GM18873 (cell line): ENCODE measurements at regions not wholly inside any gene's neighbourhood (a gene's known extent, or its start where the extent isn't known, plus 50 kb on each side); places are given as distances from the start of the nearest gene placed in this dataset.

ENCODE experiments used
- ATAC-seq: cut with Tn5 transposase; IDR thresholded peaks from one replicate; pipeline ENCODE4 v1.9.1; 2021; ENCODE audit warnings: mild to moderate bottlenecking, moderate library complexity, moderate number of reproducible peaks; ENCODE audit not compliant: unreplicated experiment, low FRiP score

GRCh38 chr4:156710365-156711192 is 261.0 kb downstream of the PDGFC start:
- ATAC-seq: no peak

DNA sequence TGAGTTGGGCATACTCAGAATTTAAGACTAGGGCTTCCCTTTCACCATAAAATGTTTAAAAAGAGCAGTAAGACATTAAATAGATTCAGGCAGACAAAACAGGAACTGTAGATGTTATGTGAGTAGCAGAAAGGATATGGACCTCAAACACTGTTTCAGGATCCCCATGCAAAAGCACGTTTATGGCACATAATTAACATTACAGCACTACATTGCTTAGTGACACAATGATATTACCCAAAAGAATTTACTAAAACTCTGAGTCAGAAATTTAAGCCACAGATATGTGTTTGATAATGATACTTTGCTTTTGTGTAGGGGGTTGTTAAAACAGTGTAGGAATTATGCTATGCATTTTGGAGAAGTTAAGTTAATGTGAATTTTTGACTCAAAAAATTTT is 266.3 kb downstream of the PDGFC start:
- no peak for ATAC-seq

- no peak for ATAC-seq
Measured at GRCh38 chr4:156695163-156695562, 276.4 kb downstream of the PDGFC start.

DNA sequence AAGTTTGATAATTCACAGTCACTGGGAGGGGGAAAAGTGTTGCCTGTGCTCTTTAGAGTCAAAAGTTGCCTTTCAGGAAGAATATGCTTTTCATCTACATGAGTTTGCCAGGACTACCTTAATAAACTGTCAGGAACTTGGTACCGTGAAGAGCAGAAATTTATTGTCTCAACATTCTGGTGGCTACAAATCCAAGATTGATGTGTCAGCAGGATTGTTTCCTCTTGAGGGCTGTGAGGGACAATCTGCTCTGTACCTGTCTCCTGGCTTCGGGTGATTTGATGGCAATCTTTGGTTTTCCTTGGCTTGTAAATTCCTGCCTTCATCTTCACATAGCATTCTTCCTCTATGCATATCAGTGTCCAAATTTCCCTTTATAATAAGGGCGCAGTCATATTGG is 277.2 kb downstream of the PDGFC start:
- ATAC-seq: no peak

DNA sequence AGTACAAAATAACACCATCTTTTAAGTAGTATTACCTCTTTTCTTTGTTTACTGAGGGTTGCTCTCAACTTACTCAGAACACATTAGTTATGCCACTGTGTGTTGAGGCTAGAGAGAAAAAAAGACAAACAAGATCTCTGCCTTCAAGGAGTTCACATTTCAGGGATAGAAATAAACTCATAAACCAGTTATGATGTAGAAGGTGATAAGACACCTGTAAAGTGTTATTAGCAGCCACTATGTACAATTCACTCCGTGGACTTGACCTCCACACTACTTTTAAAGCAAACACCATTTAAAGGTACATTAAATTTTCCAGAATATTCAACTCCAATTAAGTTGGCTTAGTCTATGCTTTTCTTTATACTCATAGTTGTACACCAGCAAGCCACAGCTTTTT is 278.0 kb downstream of the PDGFC start:
- ATAC-seq: no peak

GRCh38 chr4:156692016-156692415 is 279.6 kb downstream of the PDGFC start:
- ATAC-seq: no peak

DNA sequence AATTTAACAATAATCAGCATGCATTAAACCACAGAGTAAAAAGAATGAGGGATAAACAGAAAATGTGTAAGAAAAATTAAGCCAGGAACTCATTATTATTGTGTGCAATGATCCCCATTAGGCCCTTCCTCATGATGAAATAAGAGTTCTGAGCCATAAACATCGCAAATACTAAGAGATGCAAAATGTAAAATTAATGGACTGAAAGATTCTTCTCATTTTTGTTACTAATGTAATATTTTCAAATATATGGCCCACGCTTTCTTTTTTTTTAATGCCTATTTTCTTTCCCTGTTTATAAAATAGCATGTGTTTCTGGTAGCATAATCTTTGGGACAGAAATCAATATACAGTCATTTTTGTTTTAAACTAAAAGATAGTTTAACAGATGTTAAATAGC is 281.0 kb downstream of the PDGFC start:
- ATAC-seq: no peak

DNA sequence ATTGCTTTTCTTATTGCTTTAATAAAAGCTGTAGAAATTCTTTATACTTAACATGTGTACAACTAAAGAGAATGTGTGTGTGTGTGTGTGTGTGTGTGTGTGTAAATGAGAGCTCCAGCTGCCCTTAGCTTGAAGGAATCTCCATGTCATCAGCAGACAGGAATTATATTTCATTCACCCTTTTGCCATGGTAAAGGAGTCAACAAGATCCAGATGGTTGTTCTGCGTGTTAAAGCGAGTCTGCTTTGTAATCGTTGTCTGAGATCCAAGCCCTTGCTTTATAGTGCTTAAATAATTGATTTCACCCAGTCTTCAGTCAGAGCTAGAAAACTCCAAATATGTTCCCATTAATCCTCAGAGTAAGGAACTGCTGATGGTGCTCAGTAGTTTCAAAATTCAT is 285.5 kb downstream of the PDGFC start:
- no peak for ATAC-seq

DNA sequence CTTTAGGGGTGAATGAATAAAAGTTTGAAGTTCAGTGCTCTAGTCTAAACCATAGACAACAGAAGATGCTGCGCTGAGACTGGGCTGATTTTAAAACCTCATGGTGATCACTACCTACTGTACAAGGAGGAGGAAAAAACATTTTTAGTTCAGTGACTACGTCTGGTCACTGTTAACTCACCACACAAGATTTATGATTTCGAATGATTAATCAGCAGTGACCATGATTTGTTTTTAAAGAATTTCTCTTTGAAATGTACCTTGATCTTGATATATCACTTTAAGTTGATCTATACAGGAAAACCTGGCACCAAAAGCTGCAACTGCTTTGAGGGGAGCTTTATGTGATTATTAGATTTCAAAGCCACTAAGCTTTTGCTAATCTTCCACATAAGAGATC is 286.3 kb downstream of the PDGFC start:
- ATAC-seq: no peak

DNA sequence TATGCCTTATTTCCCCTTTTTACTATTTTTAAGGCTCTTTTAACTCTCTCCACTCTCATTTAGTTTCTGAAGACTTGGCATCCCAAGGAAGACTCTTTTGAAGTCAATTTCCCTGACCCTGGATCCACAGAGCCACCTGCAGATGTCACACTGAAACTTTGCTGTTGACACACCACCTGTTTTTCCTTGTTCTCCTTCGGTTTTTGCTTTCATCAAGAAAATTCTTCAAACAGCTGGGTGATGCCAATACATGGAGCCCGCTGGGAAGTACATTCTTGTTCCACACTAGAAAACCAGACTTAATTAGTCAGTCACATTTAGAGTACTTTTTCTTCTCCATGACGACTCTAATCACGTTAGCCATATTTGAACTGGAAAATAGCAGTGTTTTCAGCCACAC is 293.9 kb downstream of the PDGFC start:
- no peak for ATAC-seq

DNA sequence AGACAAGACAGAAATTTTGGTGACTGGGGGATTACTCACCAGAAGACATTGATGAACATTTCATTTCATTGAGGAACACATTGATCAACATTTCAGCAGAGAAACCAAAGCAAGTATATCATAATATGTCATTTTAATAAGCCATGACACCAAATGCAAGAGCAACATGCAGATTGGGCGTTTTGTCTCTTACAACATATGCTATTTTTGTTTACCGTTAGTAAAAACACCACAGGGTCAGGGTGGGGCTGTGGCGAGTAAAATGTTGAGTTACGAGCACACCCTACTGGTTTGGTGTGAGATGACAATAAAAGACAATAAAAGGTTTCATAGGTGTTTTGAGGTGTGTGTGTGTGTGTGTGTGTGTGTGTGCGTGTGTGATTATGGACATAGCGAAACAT is 294.5 kb downstream of the PDGFC start:
- ATAC-seq: no peak

DNA sequence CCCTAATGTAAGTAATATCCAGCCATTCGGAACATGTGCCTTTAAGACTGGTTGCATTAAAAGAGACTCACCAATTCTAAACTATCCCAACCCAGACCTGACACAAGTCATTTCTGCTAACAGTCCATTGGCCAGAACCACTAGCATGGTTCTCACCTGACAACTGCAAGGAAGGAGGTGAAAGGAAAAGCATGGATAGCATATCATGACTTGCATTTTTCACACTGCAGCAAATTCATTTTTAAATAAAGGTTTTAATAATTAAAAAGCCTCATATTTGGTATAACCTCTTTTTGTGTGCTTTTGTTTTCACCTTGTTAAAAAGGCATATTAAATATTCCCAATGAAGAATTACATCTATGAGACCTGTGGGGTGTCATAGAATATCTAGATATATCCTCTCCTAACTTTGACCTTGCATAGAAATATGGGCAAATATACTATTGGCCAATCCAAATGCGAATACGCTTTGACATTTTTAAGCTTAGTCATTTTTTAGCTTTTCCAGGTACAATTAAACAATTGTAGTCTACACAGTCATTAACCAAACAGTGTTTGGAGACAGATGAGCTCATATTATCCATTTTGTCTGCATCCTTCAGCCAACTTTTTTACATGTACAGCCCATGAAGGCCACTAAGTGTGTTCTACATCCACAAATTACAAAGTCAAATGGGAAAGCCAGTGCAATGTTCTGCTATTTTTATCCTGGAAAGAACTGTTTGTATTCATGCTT is 295.3 kb downstream of the PDGFC start:
- no peak for ATAC-seq

GRCh38 chr4:156673483-156673882 is 298.1 kb downstream of the PDGFC start:
- no peak for ATAC-seq

DNA sequence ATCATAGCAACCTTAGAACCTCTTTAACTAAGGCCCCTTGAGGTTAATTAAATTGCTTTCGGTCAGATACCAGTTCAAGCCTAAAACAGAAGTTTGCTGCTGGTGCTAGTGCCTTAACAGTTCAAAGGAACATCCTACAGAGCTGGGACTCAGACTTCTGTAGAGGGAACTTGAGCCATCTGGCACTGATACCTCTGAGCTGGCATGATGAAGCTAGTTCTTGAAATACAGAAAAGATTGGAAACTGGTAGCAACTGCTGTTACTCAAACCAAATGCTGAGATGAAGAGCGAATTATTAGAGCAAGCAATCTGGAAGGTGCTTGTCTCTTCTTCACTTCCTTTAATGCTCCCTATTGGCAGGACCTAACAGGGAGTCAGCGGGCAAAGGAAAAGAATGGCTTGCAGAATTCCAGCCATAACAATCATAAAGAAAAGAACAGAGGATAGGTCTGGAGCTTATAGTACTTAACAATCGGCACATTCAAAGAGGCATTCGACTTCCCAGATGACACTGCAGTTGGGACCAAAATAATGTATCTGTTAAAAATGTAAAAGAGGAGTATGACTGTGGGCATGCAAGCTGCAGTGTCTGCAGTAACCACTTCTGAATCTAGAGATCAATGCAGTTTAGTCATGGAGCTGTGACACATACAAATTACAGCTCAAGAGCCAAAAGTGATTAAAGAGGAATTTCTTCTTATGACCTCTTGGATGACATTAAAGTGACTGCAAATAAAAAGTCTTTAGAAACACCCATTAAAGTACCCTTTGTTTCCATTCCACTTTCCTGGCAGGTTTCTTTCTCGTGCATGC is 298.9 kb downstream of the PDGFC start:
- ATAC-seq: no peak

GRCh38 chr4:156665780-156666366 is 305.7 kb downstream of the PDGFC start:
- ATAC-seq: no peak

GRCh38 chr4:156663663-156664062 is 307.9 kb downstream of the PDGFC start:
- no peak for ATAC-seq

GRCh38 chr4:156662921-156663320 is 308.7 kb downstream of the PDGFC start:
- no peak for ATAC-seq

GRCh38 chr4:156661555-156661954 is 310.0 kb downstream of the PDGFC start:
- ATAC-seq: no peak

DNA sequence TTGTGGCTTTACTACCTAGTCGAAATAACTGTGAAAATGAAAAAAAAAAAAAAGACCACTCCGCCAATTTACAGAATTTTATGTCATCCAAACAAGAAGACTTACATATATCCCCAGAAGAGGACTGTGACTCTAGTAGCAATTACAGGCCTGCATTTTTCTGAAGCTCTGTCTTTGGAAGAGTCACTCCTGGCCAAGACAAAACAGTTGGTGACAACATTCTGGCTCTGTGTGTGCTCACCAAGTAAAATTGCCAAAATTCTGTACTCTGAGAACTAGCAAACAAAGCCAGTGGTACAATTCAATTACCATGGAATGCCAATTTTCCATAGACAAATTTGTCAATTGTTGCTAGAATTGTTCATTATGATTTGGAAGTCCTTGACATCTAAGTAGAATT is 311.1 kb downstream of the PDGFC start:
- ATAC-seq: no peak

DNA sequence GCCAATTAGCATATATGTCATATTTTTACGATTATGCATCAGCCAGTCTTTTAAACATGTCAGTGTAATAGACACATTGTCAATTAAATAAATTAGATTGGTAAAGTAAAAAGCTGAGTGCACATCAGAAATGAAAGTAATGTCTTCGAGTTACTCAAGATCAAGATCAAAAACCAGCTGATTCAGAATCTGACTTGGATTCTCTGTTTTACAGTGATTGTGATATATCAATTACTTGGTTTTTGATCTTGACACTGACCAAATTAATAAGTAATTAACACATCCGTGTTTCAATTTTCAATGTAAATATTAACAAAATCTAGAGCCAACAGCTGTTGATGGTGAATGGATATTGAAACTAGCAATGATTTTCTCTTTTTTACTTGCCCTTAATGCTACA is 311.6 kb downstream of the PDGFC start:
- ATAC-seq: no peak

DNA sequence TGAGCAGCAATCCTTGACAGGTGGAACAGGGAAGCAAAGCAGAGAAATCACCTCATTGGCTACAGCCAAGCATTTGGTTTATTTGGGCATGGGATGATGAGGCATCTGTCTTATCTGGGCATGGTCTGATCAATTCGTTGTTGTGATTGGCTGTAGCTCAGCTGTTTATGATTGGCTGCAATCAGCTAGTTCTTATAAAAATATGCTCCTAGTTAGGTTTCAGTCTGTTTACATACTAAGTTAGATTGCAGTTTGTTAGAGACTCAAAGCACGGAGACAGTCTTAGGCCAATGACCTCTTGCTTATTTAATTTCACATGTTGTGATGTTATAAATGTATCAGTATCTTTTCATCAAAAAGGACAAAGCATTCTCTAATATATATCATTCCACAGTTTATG is 312.0 kb downstream of the PDGFC start:
- ATAC-seq: no peak
